Large intestine (tissue), 3 donors: ENCODE measurements at regions not wholly inside any gene's neighbourhood (a gene's known extent, or its start where the extent isn't known, plus 50 kb on each side); places are given as distances from the start of the nearest gene placed in this dataset.

ENCODE experiments used
- DNase-seq, 2 donors: peaks; one replicate each; pipeline versions ENCODE4 v3.0.0 to v3.0.0-alpha.2; 2013
- H3K27ac ChIP-seq: one replicate; pipeline ENCODE4 v1.5.1; 2013; ENCODE audit warnings: low read length
- H3K27me3 ChIP-seq: 2 replicates; pipeline ENCODE4 v1.6.1; 2013; ENCODE audit warnings: low read length; ENCODE audit not compliant: control insufficient read depth, insufficient read depth
- H3K36me3 ChIP-seq: 2 replicates; pipeline ENCODE4 v1.6.1; 2013; ENCODE audit warnings: low read length; ENCODE audit not compliant: control insufficient read depth, insufficient read depth
- H3K4me1 ChIP-seq: one replicate; pipeline ENCODE4 v1.6.1; 2013; ENCODE audit warnings: low read length; ENCODE audit not compliant: control insufficient read depth, insufficient read depth
- H3K4me3 ChIP-seq: one replicate; pipeline ENCODE4 v1.5.1; 2013; ENCODE audit warnings: low read length
- H3K9me3 ChIP-seq: one replicate; pipeline ENCODE4 v1.6.1; 2013; ENCODE audit warnings: mild to moderate bottlenecking, low read depth, low read length, moderate library complexity; ENCODE audit not compliant: control insufficient read depth
- WGBS: methylation state at CpG from one replicate; pipeline ENCODE4 v1.1.5; 2013; ENCODE audit warnings: low lambda C conversion rate; ENCODE audit not compliant: insufficient coverage; 5-methylcytosine and 5-hydroxymethylcytosine counted together

- WGBS, result no CpG with 5 or more reads among the region's 12 CpGs
- Histone ChIP-seq H3K4me1 (no peaks in the 10 kb centered on the region), H3K36me3 (no peaks in the 10 kb centered on the region), H3K27me3 (no peaks in the 10 kb centered on the region), H3K9me3 (no peaks in the 10 kb centered on the region), H3K27ac (no peak overlapping the region), H3K4me3 (no peak overlapping the region)
- DNase-seq, result no peak
Measured at GRCh38 chr2:195411219-195411687, 245.8 kb upstream of the SLC39A10 start.

GRCh38 chr2:195410074-195410671, 246.9 kb upstream of the SLC39A10 start:
- H3K9me3 ChIP-seq, result no peaks in the 10 kb centered on the region
- H3K27ac ChIP-seq, result no peak overlapping the region
- H3K27me3 ChIP-seq, result no peaks in the 10 kb centered on the region
- H3K36me3 ChIP-seq, result no peaks in the 10 kb centered on the region
- no peaks in the 10 kb centered on the region for H3K4me1 ChIP-seq
- DNase-seq, result no peak
- H3K4me3 ChIP-seq, result no peak overlapping the region
- WGBS, result no CpG with 5 or more reads among the region's 2 CpGs

GRCh38 chr2:195408811-195409210, 248.2 kb upstream of the SLC39A10 start:
- H3K4me1 ChIP-seq, result no peaks in the 10 kb centered on the region
- H3K36me3 ChIP-seq, result no peaks in the 10 kb centered on the region
- H3K27me3 ChIP-seq, result no peaks in the 10 kb centered on the region
- no peak overlapping the region for H3K27ac ChIP-seq
- DNase-seq, result no peak
- H3K9me3 ChIP-seq, result no peaks in the 10 kb centered on the region
- WGBS, result 100% methylated on average over 1 of the region's 1 CpG
- no peak overlapping the region for H3K4me3 ChIP-seq

- 80% methylated on average over 2 of the region's 3 CpGs for WGBS
- H3K4me1 ChIP-seq, result no peaks in the 10 kb centered on the region
- no peak for DNase-seq
- H3K27ac ChIP-seq, result no peak overlapping the region
- H3K9me3 ChIP-seq, result no peaks in the 10 kb centered on the region
- no peak overlapping the region for H3K4me3 ChIP-seq
- H3K27me3 ChIP-seq, result no peaks in the 10 kb centered on the region
- no peaks in the 10 kb centered on the region for H3K36me3 ChIP-seq
Measured at GRCh38 chr2:195408196-195408595, 248.8 kb upstream of the SLC39A10 start.

GRCh38 chr2:195407783-195408182, 249.2 kb upstream of the SLC39A10 start:
- H3K27me3 ChIP-seq, result no peaks in the 10 kb centered on the region
- H3K27ac ChIP-seq, result no peak overlapping the region
- no peaks in the 10 kb centered on the region for H3K9me3 ChIP-seq
- no peak for DNase-seq
- no peak overlapping the region for H3K4me3 ChIP-seq
- no peaks in the 10 kb centered on the region for H3K36me3 ChIP-seq
- no peaks in the 10 kb centered on the region for H3K4me1 ChIP-seq
- WGBS, result no CpG with 5 or more reads among the region's 3 CpGs

GRCh38 chr2:195406886-195407603, 250.0 kb upstream of the SLC39A10 start:
- H3K4me3 ChIP-seq, result no peak overlapping the region
- DNase-seq, result no peak
- 100% methylated on average over 2 of the region's 13 CpGs for WGBS
- H3K27me3 ChIP-seq, result no peaks in the 10 kb centered on the region
- no peaks in the 10 kb centered on the region for H3K4me1 ChIP-seq
- H3K9me3 ChIP-seq, result no peaks in the 10 kb centered on the region
- H3K27ac ChIP-seq, result no peak overlapping the region
- H3K36me3 ChIP-seq, result no peaks in the 10 kb centered on the region

- H3K9me3 ChIP-seq, result no peaks in the 10 kb centered on the region
- H3K27ac ChIP-seq, result no peak overlapping the region
- no peaks in the 10 kb centered on the region for H3K4me1 ChIP-seq
- no peaks in the 10 kb centered on the region for H3K27me3 ChIP-seq
- H3K36me3 ChIP-seq, result no peaks in the 10 kb centered on the region
- no peak for DNase-seq
- no peak overlapping the region for H3K4me3 ChIP-seq
- no CpG with 5 or more reads among the region's 2 CpGs for WGBS
Measured at GRCh38 chr2:195404651-195405050, 252.4 kb upstream of the SLC39A10 start.

- H3K36me3 ChIP-seq, result no peaks in the 10 kb centered on the region
- no peak for DNase-seq
- 100% methylated on average over 1 of the region's 2 CpGs for WGBS
- no peaks in the 10 kb centered on the region for H3K27me3 ChIP-seq
- H3K27ac ChIP-seq, result no peak overlapping the region
- no peaks in the 10 kb centered on the region for H3K9me3 ChIP-seq
- H3K4me1 ChIP-seq, result no peaks in the 10 kb centered on the region
- H3K4me3 ChIP-seq, result no peak overlapping the region
Measured at GRCh38 chr2:195396479-195396878, 260.5 kb upstream of the SLC39A10 start.

GRCh38 chr2:195395362-195395761, 261.7 kb upstream of the SLC39A10 start:
- no peak for DNase-seq
- Histone ChIP-seq H3K36me3 (no peaks in the 10 kb centered on the region), H3K9me3 (no peaks in the 10 kb centered on the region), H3K4me1 (no peaks in the 10 kb centered on the region), H3K27me3 (no peaks in the 10 kb centered on the region), H3K4me3 (no peak overlapping the region), H3K27ac (no peak overlapping the region)

- no peak for DNase-seq
- H3K36me3 ChIP-seq, result no peaks in the 10 kb centered on the region
- H3K4me3 ChIP-seq, result no peak overlapping the region
- H3K9me3 ChIP-seq, result no peaks in the 10 kb centered on the region
- no peaks in the 10 kb centered on the region for H3K27me3 ChIP-seq
- WGBS, result 83% methylated on average over 1 of the region's 2 CpGs
- H3K4me1 ChIP-seq, result no peaks in the 10 kb centered on the region
- no peak overlapping the region for H3K27ac ChIP-seq
Measured at GRCh38 chr2:195392446-195393336, 264.3 kb upstream of the SLC39A10 start.
